GM20000 (cell line): ENCODE measurements at regions not wholly inside any gene's neighbourhood (a gene's known extent, or its start where the extent isn't known, plus 50 kb on each side); places are given as distances from the start of the nearest gene placed in this dataset.

Experiments
- DNase-seq: peaks from one replicate; pipeline ENCODE4 v3.0.0; 2012; ENCODE audit warnings: low spot score
- CTCF ChIP-seq: IDR thresholded peaks from 2 replicates; pipeline ENCODE4 v1.5.1; 2012; ENCODE audit warnings: mild to moderate bottlenecking, control low read depth; ENCODE audit errors: extremely low read depth, missing control alignments

- DNase-seq: no peak
- TF ChIP-seq CTCF: no peak
Measured at GRCh38 chr2:107285621-107286299, 399.8 kb upstream of the ST6GAL2 start.

GRCh38 chr2:107290041-107290440 is 404.1 kb upstream of the ST6GAL2 start:
- TF ChIP-seq CTCF: no peak
- no peak for DNase-seq

- TF ChIP-seq CTCF: no peak
- DNase-seq: no peak
Measured at GRCh38 chr2:107303964-107304363, 418.0 kb upstream of the ST6GAL2 start.

- DNase-seq: no peak
- TF ChIP-seq CTCF: no peak
Measured at GRCh38 chr2:107305966-107306365, 420.0 kb upstream of the ST6GAL2 start.

GRCh38 chr2:107306881-107307280 is 420.9 kb upstream of the ST6GAL2 start:
- no peak for DNase-seq
- no peak for TF ChIP-seq CTCF

GRCh38 chr2:107308835-107309234 is 422.9 kb upstream of the ST6GAL2 start:
- DNase-seq: no peak
- no peak for TF ChIP-seq CTCF

GRCh38 chr2:107312240-107312639 is 426.3 kb upstream of the ST6GAL2 start:
- DNase-seq: no peak

More at GRCh38 chr2:107312240-107312639, 426.3 kb upstream of the ST6GAL2 start:
- no peak for TF ChIP-seq CTCF
